HG03378 (cell line): ENCODE measurements at regions not wholly inside any gene's neighbourhood (a gene's known extent, or its start where the extent isn't known, plus 50 kb on each side); places are given as distances from the start of the nearest gene placed in this dataset.
A peak's percentile ranks its signal among the peaks of the same experiment; 100 is the strongest.

Source experiments
- ATAC-seq: cut with Tn5 transposase; IDR thresholded peaks from one replicate; pipeline ENCODE4 v1.9.1; 2021; ENCODE audit warnings: mild to moderate bottlenecking, moderate library complexity; ENCODE audit not compliant: unreplicated experiment

DNA sequence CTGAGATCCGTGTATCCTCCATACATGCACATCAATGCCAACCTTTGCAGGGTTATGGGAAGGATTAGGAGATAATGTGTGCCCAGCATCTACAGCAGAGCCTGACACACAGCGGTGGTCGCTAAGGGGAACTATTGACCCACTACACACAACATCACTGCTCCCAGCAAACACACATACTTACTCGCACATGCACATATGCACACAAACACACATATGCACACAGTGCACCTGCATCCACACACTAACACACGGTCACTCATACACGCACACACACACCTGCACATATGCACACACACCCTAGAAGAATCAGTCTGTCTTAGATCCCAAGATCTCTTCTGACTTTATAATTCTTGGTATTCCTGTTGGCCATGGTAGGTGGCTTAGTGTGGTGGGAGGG is 118.3 kb downstream of the GYPC start:
- no peak for ATAC-seq

DNA sequence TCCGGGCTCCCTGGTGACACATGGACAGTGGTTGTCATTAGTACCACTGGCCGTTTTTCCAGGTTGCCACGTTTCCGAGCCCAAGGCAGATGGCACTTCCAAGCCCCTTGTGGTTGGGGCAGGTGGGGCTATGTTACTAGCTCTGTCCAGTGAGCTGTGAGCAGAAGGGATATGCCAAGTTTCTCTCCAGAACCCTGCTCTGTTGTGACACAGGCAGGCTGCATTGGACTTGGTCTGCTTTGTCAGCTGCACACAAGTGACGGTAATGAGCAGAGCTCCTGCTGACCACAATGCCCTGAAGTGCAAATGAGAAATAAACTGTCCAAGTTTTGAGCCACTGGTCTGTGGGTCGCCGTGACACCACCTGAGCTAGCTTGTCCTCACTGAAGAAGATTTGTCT is 118.8 kb downstream of the GYPC start:
- no peak for ATAC-seq

GRCh38 chr2:126775300-126775985 is 119.5 kb downstream of the GYPC start:
- no peak for ATAC-seq

GRCh38 chr2:126776255-126776654 is 120.3 kb downstream of the GYPC start:
- peak; percentile 3 for ATAC-seq

GRCh38 chr2:126776692-126777619 is 121.0 kb downstream of the GYPC start:
- peak; percentile 80 for ATAC-seq

DNA sequence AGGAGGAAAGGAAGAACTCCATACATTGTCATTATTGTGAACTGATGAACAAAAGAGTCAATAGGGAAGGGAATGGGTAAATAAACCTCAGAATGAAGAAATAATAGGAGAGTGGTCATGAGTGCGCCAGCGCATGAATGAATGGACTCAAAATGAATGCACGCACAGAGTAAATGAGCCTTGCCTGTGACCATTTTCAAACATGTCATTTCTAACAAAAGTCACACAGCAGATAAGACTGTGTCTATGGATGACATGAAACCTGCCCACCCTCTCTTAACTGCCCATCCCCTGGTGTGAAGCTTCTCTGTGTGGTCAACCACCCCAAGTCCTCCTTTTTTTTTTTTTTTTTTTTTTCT is 121.1 kb upstream of the TEX51 start:
- ATAC-seq = peak; percentile 26

GRCh38 chr2:126778561-126779501 is 119.9 kb upstream of the TEX51 start:
- ATAC-seq = no peak

DNA sequence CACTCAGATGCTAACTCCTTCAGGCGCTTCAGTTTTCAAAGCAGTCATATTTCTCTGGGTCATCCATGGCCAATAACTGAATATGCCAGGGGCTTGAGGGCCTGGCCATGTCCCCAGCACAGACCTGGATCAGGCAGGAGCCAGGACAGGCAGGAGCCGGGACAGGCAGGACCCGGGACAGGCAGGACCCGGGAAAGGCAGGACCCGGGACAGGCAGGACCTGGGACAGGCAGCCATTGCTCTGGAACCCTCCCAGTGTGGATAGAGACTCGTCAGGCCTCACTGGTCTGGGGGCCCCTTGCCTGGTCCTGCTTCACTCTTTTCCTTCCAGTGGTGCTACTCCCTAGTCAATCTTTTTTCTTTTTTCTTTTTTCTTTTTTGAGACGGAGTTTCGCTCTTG is 117.5 kb upstream of the TEX51 start:
- ATAC-seq = no peak

GRCh38 chr2:126781806-126782205 is 116.9 kb upstream of the TEX51 start:
- no peak for ATAC-seq

- ATAC-seq = no peak
These were observed 116.0 kb upstream of the TEX51 start for GRCh38 chr2:126782648-126783047.

- no peak for ATAC-seq
These were observed 115.3 kb upstream of the TEX51 start for GRCh38 chr2:126783341-126783740.

DNA sequence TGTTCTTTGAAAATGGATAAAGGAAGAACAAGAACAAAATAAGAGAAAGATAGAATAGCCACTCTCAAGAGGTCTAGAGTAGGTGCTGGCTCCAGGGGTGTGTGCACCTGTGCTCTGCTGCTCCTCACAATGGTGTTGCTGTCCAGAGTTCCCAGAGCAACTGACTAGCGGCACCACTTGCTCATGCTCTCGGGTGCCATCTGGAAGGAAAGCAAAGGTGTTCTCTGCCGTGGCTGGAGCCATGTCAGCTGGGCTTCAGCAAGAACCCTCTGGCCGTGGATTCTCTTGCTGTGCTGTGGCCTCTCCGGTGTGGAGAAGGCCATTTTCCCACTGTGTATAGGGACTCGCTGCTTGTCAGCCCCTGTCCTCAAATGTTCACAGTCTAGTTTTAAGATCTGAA is 114.6 kb upstream of the TEX51 start:
- no peak for ATAC-seq

DNA sequence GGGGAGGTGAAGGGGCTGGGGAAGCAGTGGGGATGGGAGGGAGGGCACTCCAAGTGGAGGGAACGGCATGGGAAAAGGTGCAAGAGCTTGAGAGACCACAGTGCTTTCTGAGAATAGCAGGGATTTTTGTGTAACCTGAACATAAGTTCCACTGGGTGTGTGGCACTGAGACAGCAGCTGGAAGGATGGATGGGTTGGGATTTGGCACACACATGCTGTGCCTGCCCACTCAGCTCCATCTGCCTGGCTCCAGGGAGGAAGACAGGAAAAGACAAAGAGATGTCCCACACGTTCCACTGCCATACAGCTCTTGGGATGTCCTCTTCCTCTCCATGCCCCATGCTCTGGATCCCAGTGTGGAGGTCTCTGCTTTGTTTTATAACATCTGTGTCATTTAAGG is 114.1 kb upstream of the TEX51 start:
- no peak for ATAC-seq

GRCh38 chr2:126785236-126785635 is 113.5 kb upstream of the TEX51 start:
- no peak for ATAC-seq

DNA sequence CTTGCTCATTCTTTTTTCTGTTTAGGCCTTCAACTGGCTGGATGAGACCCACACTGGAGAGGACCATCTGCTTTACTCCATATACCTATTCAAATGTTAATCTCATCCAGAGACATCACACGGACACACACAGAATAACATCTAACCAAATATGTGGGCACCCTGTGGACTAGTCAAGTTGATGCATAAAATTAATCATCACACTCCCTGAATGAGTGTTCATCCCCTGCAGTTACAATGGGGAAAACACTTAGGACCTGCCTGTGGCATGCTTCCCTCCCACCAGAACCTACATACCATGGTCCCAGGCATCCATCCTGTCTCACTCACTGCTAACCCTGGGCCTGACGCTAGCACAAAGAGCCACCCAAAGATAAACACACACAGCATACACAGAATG is 112.8 kb upstream of the TEX51 start:
- no peak for ATAC-seq

DNA sequence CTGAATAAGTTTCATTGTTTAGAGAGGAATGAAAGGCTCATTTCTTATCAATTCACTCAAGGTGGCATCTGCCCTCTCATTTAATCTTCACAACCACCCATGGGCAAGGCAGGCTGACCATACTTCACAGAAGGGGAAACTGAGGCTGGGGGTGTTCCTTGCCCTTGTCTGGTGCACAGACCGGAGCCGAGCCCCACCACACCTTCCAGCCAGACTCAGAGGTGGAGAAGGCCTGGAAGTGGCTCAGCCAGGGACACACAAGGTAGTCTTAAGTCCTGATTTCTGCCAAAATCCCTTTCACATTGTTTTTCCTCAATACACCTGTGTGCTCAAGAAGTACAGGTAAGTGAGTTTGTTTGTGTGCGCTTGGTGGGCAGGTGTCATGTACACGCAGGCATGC is 111.9 kb upstream of the TEX51 start:
- no peak for ATAC-seq

- no peak for ATAC-seq
These were observed 111.4 kb upstream of the TEX51 start for GRCh38 chr2:126787289-126787688.

DNA sequence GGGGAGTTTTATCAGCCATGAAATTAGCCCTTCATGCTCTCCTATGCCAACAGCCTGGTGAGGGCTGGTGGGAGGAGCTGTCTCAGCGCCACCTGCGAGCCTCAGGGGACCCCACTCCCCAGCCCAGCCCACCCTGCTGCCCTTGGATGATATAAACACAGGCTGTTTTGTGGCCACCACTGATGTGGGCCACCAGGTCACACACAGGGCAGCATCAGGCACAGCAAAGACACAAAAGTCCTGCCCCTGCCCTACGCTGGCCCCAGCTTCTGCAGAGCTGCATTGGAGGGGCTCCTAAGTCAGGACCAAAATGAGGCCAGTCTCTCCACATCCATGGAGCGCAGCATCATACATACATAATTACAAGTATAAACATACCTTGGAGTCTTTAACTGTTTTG is 110.6 kb upstream of the TEX51 start:
- no peak for ATAC-seq

GRCh38 chr2:126788652-126789051 is 110.0 kb upstream of the TEX51 start:
- no peak for ATAC-seq

DNA sequence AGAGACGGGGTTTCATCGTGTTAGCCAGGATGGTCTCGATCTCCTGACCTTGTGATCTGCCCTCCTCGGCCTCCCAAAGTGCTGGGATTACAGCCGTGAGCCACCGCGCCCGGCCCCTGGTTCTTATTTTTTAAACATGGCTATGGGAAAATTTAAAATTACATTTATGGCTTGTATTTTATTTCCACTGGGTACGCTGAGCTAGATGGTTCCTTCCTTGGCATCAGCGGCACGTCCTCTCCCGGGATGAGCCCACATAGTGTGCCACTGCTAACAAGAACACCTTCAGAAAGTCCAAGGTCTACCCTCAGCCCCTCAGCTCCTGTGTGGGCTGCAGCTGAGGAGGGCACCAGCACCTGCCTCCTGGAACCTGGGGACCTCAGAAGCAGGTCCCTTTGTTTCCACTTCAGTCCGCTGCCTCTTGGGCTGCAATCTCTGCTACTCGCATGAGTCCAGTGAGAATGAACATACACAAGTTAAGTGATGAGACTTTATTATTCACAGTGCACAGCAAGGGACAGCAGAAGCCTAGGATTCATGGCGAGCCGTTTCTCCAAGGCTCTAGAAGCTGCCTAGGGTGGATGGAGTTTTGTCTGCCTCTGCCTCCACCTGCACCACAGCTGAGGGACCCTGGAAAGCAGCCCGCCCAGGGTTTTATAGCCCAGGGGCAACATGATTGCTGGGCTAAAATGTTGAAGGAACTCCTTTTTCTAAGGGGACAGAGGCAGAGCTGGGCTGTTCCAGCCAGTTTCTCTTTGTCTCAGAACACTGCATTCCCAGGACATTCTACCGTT is 107.5 kb upstream of the TEX51 start:
- no peak for ATAC-seq
